Fibroblast of lung (primary cell): ENCODE measurements at regions not wholly inside any gene's neighbourhood (a gene's known extent, or its start where the extent isn't known, plus 50 kb on each side); places are given as distances from the start of the nearest gene placed in this dataset.

Experiments
- EZH2 ChIP-seq: IDR thresholded peaks from 2 replicates; pipeline ENCODE4 v1.5.1; 2012; ENCODE audit warnings: low read length, control low read depth, mild to moderate bottlenecking; ENCODE audit errors: missing control alignments
- TF ChIP-seq, protein P1 (sequence below), 2 donors: IDR thresholded peaks in 1 of 2; conservative IDR thresholded peaks in 1 of 2; 1 replicate in 1 of 2; 2 replicates in 1 of 2; pipeline ENCODE4 v1.5.1; 2011 to 2012; ENCODE audit warnings: low read length in 2 of 2, control low read depth in 1 of 2, inconsistent platforms in 1 of 2, low read depth in 1 of 2, mild to moderate bottlenecking in 1 of 2

DNA sequence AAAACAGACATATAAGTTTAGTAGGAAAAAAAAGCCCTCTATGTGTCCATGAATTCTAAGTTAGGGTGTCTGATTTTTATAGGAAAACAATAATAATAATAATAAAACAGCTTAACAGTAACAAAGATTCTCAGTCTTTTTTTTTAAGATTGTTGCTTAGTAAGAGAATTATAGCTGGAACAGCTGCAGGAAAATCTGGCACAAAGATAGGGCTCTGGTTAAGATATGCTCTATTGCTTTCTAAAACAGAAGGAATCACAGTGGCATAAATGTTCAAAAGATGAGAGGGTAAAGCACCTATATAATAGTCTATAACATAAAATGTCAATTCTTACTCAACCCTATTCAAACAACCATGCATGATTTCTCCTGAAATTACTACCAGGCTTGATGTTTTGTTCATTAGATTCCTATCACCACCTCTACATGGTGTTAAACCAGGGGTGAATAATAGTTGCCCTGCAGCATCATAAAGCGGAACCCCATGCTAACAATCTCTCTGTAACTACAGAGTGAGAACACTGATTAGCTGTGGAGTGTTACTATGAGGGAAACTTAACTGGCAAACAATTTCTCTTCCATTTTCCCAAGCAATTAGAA is 541.4 kb upstream of the MIR17HG start:
- TF ChIP-seq, protein P1, sequence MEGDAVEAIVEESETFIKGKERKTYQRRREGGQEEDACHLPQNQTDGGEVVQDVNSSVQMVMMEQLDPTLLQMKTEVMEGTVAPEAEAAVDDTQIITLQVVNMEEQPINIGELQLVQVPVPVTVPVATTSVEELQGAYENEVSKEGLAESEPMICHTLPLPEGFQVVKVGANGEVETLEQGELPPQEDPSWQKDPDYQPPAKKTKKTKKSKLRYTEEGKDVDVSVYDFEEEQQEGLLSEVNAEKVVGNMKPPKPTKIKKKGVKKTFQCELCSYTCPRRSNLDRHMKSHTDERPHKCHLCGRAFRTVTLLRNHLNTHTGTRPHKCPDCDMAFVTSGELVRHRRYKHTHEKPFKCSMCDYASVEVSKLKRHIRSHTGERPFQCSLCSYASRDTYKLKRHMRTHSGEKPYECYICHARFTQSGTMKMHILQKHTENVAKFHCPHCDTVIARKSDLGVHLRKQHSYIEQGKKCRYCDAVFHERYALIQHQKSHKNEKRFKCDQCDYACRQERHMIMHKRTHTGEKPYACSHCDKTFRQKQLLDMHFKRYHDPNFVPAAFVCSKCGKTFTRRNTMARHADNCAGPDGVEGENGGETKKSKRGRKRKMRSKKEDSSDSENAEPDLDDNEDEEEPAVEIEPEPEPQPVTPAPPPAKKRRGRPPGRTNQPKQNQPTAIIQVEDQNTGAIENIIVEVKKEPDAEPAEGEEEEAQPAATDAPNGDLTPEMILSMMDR (conservative IDR thresholded peaks at IDR 0.05 in 1 of 2, IDR thresholded peaks at IDR 0.05 in 1 of 2; ENCODE audit: low read depth in 1 of 2, low read length in 2 of 2): no peak
- no peak for TF ChIP-seq EZH2
